GM23338 (cell line): ENCODE measurements at regions not wholly inside any gene's neighbourhood (a gene's known extent, or its start where the extent isn't known, plus 50 kb on each side); places are given as distances from the start of the nearest gene placed in this dataset.

Source experiments
- ATAC-seq: fragments of 200-7000 bp; cut with Tn5 transposase; 3 replicates; pipeline ENCODE4 v1.9.1; 2020
- DNase-seq: peaks from one replicate; pipeline ENCODE4 v3.0.0-alpha.2; 2015; ENCODE audit warnings: low spot score
- H2AFZ ChIP-seq: fragments of 200-600 bp; sonication (generic); 2 replicates; pipeline ENCODE4 v1.8.0; 2016; ENCODE audit warnings: antibody characterized with exemption, mild to moderate bottlenecking, moderate library complexity
- H3F3A ChIP-seq: fragments of 200-600 bp; sonication (generic); replicated peaks from 2 replicates; pipeline ENCODE4 v1.8.0; 2017; ENCODE audit warnings: antibody characterized with exemption, mixed run types, low read depth
- H3K27ac ChIP-seq: fragments of 200-600 bp; sonication (generic); 2 replicates; pipeline ENCODE4 v1.6.1; 2016; ENCODE audit warnings: low read depth
- H3K27me3 ChIP-seq: fragments of 200-600 bp; sonication (generic); 2 replicates; pipeline ENCODE4 v1.8.0; 2016; ENCODE audit warnings: mild to moderate bottlenecking, mixed run types, moderate library complexity; ENCODE audit not compliant: insufficient read depth
- H3K36me3 ChIP-seq: fragments of 200-600 bp; sonication (generic); 2 replicates; pipeline ENCODE4 v1.8.0; 2016; ENCODE audit warnings: mild to moderate bottlenecking; ENCODE audit not compliant: insufficient read depth
- H3K4me1 ChIP-seq: fragments of 200-600 bp; sonication (generic); 2 replicates; pipeline ENCODE4 v1.8.0; 2016; ENCODE audit warnings: mild to moderate bottlenecking, moderate library complexity; ENCODE audit not compliant: insufficient read depth
- H3K4me2 ChIP-seq: fragments of 200-600 bp; sonication (generic); 2 replicates; pipeline ENCODE4 v1.7.1; 2017; ENCODE audit warnings: mixed run types
- H3K4me3 ChIP-seq: fragments of 200-600 bp; sonication (generic); 2 replicates; pipeline ENCODE4 v1.6.1; 2016; ENCODE audit warnings: mixed run types
- H3K79me2 ChIP-seq: fragments of 200-600 bp; sonication (generic); replicated peaks from 2 replicates; pipeline ENCODE4 v1.8.0; 2017; ENCODE audit warnings: mild to moderate bottlenecking; ENCODE audit not compliant: insufficient read depth
- H3K9me2 ChIP-seq: fragments of 200-600 bp; sonication (generic); 2 replicates; pipeline ENCODE4 v1.8.0; 2017; ENCODE audit not compliant: insufficient read depth
- H4K20me1 ChIP-seq: fragments of 200-600 bp; sonication (generic); replicated peaks from 2 replicates; pipeline ENCODE4 v1.8.0; 2017; ENCODE audit warnings: mild to moderate bottlenecking; ENCODE audit not compliant: insufficient read depth
- H3K27ac Mint-ChIP-seq: 2 replicates; pipeline ENCODE4 v1.8.0; 2020; ENCODE audit warnings: inconsistent platforms, mild to moderate bottlenecking, moderate library complexity, mixed read lengths
- H3K27me3 Mint-ChIP-seq: 3 replicates; pipeline ENCODE4 v1.8.0; 2022; ENCODE audit warnings: low read depth, mild to moderate bottlenecking, moderate library complexity, mixed read lengths, inconsistent platforms; ENCODE audit not compliant: insufficient read depth, poor library complexity
- H3K36me3 Mint-ChIP-seq: 3 replicates; pipeline ENCODE4 v1.8.0; 2021; ENCODE audit warnings: low read depth, mild to moderate bottlenecking, inconsistent platforms, moderate library complexity, mixed read lengths
- H3K4me1 Mint-ChIP-seq: 3 replicates; pipeline ENCODE4 v1.8.0; 2020; ENCODE audit warnings: mild to moderate bottlenecking, inconsistent platforms, mixed read lengths
- H3K4me3 Mint-ChIP-seq: 3 replicates; pipeline ENCODE4 v1.8.0; 2021; ENCODE audit warnings: moderate library complexity, mild to moderate bottlenecking, inconsistent platforms, mixed read lengths
- H3K9me3 Mint-ChIP-seq: 3 replicates; pipeline ENCODE4 v1.8.0; 2020; ENCODE audit warnings: moderate library complexity, mild to moderate bottlenecking, inconsistent platforms, mixed read lengths
- CREB1 ChIP-seq: fragments of 250-450 bp; sonication (Bioruptor Pico); IDR thresholded peaks from 2 replicates; pipeline ENCODE4 v1.5.0; 2020; ENCODE audit warnings: low read depth, mild to moderate bottlenecking, moderate library complexity
- EZH2 ChIP-seq: fragments of 200-600 bp; sonication (generic); IDR thresholded peaks from one replicate; pipeline ENCODE4 v1.8.0; 2017; ENCODE audit warnings: antibody characterized with exemption, mild to moderate bottlenecking, low read depth; ENCODE audit not compliant: unreplicated experiment
- EZH2phosphoT487 ChIP-seq: fragments of 200-600 bp; sonication (generic); IDR thresholded peaks from one replicate; pipeline ENCODE4 v1.8.1; 2018; ENCODE audit warnings: antibody characterized with exemption; ENCODE audit not compliant: unreplicated experiment
- JUNB ChIP-seq: IDR thresholded peaks from one replicate; pipeline ENCODE4 v1.6.1; 2016; ENCODE audit warnings: antibody characterized with exemption; ENCODE audit not compliant: unreplicated experiment
- NANOG ChIP-seq: IDR thresholded peaks from 2 replicates; pipeline ENCODE4 v1.6.1; 2016; ENCODE audit warnings: antibody characterized with exemption, borderline replicate concordance
- POLR2AphosphoS5 ChIP-seq: IDR thresholded peaks from 2 replicates; pipeline ENCODE4 v1.6.1; 2016; ENCODE audit warnings: antibody characterized with exemption, low read depth
- STAT1 ChIP-seq: IDR thresholded peaks from one replicate; pipeline ENCODE4 v1.6.1; 2016; ENCODE audit warnings: antibody characterized with exemption; ENCODE audit not compliant: unreplicated experiment
- ZNF114 ChIP-seq: fragments of 250-450 bp; sonication (Bioruptor Pico); IDR thresholded peaks from 2 replicates; pipeline ENCODE4 v1.5.0; 2020; ENCODE audit warnings: mild to moderate bottlenecking, moderate library complexity
- ZNF331 ChIP-seq: fragments of 250-450 bp; sonication (Bioruptor Pico); IDR thresholded peaks from 2 replicates; pipeline ENCODE4 v1.5.0; 2020; ENCODE audit warnings: low read depth, mild to moderate bottlenecking, moderate library complexity
- TF ChIP-seq, protein P1 (sequence below), 2 experiments: fragments of 200-600 bp in 1 of 2; sonication (generic) in 1 of 2; conservative IDR thresholded peaks; 2 replicates each; pipeline versions ENCODE4 v1.5.1 to v1.6.1; 2016 to 2017; ENCODE audit warnings: antibody characterized with exemption in 2 of 2, low read depth in 2 of 2, mild to moderate bottlenecking in 2 of 2, moderate library complexity in 1 of 2
- TF ChIP-seq, protein P2 (sequence below): fragments of 250-450 bp; sonication (Bioruptor Pico); IDR thresholded peaks from 2 replicates; pipeline ENCODE4 v1.5.0; 2020; ENCODE audit warnings: mild to moderate bottlenecking, moderate library complexity
- TF ChIP-seq, protein P3 (sequence below): IDR thresholded peaks from one replicate; pipeline ENCODE4 v1.6.1; 2018; ENCODE audit warnings: antibody characterized with exemption; ENCODE audit not compliant: unreplicated experiment
- TF ChIP-seq, protein P4 (sequence below): IDR thresholded peaks from 2 replicates; pipeline ENCODE4 v1.6.1; 2016; ENCODE audit warnings: antibody characterized with exemption

DNA sequence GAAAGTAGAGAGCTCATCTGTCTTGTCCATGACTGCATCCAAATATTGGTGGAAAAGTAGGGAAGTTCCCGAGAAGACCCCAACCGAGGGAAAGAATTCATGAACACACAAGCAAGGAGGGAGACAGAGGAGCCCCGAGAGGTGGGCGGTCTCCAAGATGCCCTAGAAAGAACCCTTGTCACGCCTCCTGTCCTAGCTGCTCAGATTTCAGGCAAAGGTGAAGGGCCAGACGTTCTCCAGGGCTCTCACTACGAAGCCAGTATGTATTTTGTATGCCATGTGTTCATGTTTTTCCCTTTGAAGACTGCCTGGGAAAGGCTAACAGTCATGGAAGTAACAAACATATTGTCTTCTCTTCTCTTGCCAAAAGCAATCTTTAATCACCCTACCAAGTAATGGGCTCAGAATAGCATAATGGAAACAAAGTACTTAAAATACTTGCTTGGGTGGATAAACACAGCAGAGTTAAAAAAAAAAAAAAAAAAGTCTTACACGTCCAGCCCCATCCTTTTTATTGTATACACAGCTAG is 99.2 kb upstream of the TBX3 start:
- TF ChIP-seq ZNF331 (no peak), CREB1 (CRISPR knock-in tag) (no peak), NANOG (no peak), EZH2 (no peak), POLR2AphosphoS5 (no peak), STAT1 (no peak), EZH2phosphoT487 (no peak), ZNF114 (CRISPR knock-in tag) (no peak), JUNB (no peak)
- TF ChIP-seq, protein P1, sequence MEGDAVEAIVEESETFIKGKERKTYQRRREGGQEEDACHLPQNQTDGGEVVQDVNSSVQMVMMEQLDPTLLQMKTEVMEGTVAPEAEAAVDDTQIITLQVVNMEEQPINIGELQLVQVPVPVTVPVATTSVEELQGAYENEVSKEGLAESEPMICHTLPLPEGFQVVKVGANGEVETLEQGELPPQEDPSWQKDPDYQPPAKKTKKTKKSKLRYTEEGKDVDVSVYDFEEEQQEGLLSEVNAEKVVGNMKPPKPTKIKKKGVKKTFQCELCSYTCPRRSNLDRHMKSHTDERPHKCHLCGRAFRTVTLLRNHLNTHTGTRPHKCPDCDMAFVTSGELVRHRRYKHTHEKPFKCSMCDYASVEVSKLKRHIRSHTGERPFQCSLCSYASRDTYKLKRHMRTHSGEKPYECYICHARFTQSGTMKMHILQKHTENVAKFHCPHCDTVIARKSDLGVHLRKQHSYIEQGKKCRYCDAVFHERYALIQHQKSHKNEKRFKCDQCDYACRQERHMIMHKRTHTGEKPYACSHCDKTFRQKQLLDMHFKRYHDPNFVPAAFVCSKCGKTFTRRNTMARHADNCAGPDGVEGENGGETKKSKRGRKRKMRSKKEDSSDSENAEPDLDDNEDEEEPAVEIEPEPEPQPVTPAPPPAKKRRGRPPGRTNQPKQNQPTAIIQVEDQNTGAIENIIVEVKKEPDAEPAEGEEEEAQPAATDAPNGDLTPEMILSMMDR (conservative IDR thresholded peaks at IDR 0.05; ENCODE audit: low read depth in 2 of 2) = no peak
- TF ChIP-seq, protein P2, sequence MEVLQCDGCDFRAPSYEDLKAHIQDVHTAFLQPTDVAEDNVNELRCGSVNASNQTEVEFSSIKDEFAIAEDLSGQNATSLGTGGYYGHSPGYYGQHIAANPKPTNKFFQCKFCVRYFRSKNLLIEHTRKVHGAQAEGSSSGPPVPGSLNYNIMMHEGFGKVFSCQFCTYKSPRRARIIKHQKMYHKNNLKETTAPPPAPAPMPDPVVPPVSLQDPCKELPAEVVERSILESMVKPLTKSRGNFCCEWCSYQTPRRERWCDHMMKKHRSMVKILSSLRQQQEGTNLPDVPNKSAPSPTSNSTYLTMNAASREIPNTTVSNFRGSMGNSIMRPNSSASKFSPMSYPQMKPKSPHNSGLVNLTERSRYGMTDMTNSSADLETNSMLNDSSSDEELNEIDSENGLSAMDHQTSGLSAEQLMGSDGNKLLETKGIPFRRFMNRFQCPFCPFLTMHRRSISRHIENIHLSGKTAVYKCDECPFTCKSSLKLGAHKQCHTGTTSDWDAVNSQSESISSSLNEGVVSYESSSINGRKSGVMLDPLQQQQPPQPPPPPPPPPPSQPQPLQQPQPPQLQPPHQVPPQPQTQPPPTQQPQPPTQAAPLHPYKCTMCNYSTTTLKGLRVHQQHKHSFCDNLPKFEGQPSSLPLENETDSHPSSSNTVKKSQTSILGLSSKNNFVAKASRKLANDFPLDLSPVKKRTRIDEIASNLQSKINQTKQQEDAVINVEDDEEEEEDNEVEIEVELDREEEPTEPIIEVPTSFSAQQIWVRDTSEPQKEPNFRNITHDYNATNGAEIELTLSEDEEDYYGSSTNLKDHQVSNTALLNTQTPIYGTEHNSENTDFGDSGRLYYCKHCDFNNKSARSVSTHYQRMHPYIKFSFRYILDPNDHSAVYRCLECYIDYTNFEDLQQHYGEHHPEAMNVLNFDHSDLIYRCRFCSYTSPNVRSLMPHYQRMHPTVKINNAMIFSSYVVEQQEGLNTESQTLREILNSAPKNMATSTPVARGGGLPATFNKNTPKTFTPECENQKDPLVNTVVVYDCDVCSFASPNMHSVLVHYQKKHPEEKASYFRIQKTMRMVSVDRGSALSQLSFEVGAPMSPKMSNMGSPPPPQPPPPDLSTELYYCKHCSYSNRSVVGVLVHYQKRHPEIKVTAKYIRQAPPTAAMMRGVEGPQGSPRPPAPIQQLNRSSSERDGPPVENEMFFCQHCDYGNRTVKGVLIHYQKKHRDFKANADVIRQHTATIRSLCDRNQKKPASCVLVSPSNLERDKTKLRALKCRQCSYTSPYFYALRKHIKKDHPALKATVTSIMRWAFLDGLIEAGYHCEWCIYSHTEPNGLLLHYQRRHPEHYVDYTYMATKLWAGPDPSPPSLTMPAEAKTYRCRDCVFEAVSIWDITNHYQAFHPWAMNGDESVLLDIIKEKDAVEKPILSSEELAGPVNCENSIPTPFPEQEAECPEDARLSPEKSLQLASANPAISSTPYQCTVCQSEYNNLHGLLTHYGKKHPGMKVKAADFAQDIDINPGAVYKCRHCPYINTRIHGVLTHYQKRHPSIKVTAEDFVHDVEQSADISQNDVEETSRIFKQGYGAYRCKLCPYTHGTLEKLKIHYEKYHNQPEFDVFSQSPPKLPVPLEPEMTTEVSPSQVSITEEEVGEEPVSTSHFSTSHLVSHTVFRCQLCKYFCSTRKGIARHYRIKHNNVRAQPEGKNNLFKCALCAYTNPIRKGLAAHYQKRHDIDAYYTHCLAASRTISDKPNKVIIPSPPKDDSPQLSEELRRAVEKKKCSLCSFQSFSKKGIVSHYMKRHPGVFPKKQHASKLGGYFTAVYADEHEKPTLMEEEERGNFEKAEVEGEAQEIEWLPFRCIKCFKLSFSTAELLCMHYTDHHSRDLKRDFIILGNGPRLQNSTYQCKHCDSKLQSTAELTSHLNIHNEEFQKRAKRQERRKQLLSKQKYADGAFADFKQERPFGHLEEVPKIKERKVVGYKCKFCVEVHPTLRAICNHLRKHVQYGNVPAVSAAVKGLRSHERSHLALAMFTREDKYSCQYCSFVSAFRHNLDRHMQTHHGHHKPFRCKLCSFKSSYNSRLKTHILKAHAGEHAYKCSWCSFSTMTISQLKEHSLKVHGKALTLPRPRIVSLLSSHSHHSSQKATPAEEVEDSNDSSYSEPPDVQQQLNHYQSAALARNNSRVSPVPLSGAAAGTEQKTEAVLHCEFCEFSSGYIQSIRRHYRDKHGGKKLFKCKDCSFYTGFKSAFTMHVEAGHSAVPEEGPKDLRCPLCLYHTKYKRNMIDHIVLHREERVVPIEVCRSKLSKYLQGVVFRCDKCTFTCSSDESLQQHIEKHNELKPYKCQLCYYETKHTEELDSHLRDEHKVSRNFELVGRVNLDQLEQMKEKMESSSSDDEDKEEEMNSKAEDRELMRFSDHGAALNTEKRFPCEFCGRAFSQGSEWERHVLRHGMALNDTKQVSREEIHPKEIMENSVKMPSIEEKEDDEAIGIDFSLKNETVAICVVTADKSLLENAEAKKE (CRISPR knock-in tag) = no peak
- TF ChIP-seq, protein P3, sequence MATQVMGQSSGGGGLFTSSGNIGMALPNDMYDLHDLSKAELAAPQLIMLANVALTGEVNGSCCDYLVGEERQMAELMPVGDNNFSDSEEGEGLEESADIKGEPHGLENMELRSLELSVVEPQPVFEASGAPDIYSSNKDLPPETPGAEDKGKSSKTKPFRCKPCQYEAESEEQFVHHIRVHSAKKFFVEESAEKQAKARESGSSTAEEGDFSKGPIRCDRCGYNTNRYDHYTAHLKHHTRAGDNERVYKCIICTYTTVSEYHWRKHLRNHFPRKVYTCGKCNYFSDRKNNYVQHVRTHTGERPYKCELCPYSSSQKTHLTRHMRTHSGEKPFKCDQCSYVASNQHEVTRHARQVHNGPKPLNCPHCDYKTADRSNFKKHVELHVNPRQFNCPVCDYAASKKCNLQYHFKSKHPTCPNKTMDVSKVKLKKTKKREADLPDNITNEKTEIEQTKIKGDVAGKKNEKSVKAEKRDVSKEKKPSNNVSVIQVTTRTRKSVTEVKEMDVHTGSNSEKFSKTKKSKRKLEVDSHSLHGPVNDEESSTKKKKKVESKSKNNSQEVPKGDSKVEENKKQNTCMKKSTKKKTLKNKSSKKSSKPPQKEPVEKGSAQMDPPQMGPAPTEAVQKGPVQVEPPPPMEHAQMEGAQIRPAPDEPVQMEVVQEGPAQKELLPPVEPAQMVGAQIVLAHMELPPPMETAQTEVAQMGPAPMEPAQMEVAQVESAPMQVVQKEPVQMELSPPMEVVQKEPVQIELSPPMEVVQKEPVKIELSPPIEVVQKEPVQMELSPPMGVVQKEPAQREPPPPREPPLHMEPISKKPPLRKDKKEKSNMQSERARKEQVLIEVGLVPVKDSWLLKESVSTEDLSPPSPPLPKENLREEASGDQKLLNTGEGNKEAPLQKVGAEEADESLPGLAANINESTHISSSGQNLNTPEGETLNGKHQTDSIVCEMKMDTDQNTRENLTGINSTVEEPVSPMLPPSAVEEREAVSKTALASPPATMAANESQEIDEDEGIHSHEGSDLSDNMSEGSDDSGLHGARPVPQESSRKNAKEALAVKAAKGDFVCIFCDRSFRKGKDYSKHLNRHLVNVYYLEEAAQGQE = no peak
- TF ChIP-seq, protein P4, sequence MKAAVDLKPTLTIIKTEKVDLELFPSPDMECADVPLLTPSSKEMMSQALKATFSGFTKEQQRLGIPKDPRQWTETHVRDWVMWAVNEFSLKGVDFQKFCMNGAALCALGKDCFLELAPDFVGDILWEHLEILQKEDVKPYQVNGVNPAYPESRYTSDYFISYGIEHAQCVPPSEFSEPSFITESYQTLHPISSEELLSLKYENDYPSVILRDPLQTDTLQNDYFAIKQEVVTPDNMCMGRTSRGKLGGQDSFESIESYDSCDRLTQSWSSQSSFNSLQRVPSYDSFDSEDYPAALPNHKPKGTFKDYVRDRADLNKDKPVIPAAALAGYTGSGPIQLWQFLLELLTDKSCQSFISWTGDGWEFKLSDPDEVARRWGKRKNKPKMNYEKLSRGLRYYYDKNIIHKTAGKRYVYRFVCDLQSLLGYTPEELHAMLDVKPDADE = no peak

More for the DNA sequence above, 99.2 kb upstream of the TBX3 start:
- H3K79me2 ChIP-seq = no peaks in the 10 kb centered on the region
- H3K27ac ChIP-seq = no peak overlapping the region
- H3K4me3 ChIP-seq = no peak overlapping the region
- Mint-ChIP-seq H3K4me1 (peaks cover 8% of the 10 kb centered on the region), H3K4me3 (no peak overlapping the region), H3K27ac (no peak overlapping the region), H3K27me3 (peaks cover 9% of the 10 kb centered on the region), H3K36me3 (no peaks in the 10 kb centered on the region), H3K9me3 (no peaks in the 10 kb centered on the region; the same call in 2 of the 3 replicates)
- H4K20me1 ChIP-seq = no peaks in the 10 kb centered on the region
- DNase-seq (no peak), ATAC-seq (no peak)
- no peaks in the 10 kb centered on the region for H3F3A ChIP-seq
- no peak overlapping the region for H2AFZ ChIP-seq
- H3K9me2 ChIP-seq = peaks cover 6% of the 10 kb centered on the region; the same call in 1 of the 2 replicates
- H3K27me3 ChIP-seq = no peaks in the 10 kb centered on the region
- no peaks in the 10 kb centered on the region for H3K36me3 ChIP-seq
- H3K4me2 ChIP-seq = no peak overlapping the region
- no peaks in the 10 kb centered on the region for H3K4me1 ChIP-seq
